OCI-LY7 (cell line): ENCODE measurements at regions not wholly inside any gene's neighbourhood (a gene's known extent, or its start where the extent isn't known, plus 50 kb on each side); places are given as distances from the start of the nearest gene placed in this dataset.

Source experiments
- BruUV-seq: library from RNA; stranded (reverse); fragments of 400-500 nt; replicated peaks from 2 replicates; lab custom pipeline; 2021; lab: Mats Ljungman, UMichigan
- CTCF ChIA-PET: fragments of 300-600 bp; sonication (Branson Sonifier 250); formaldehyde crosslinking; loops from one replicate; lab custom pipeline; 2022; ENCODE audit warnings: antibody characterized with exemption; ENCODE audit not compliant: unreplicated experiment; lab: Charles Lee
- POLR2A ChIA-PET: fragments of 300-600 bp; sonication (Branson Sonifier 250); formaldehyde crosslinking; loops from one replicate; lab custom pipeline; 2022; ENCODE audit warnings: antibody characterized with exemption; lab: Charles Lee
- DNase-seq: peaks from one replicate; pipeline ENCODE4 v3.0.0-alpha.2; 2015; ENCODE audit warnings: low spot score
- H2AFZ ChIP-seq: fragments of 200-600 bp; sonication (generic), shearing (Covaris generic); 2 replicates; pipeline ENCODE4 v1.6.1; 2014; ENCODE audit warnings: mild to moderate bottlenecking, antibody characterized with exemption, low read length, moderate library complexity
- H3K27ac ChIP-seq: fragments of 200-600 bp; sonication (generic); 2 replicates; pipeline ENCODE4 v1.5.1; 2014; ENCODE audit warnings: mixed run types, low read depth, mild to moderate bottlenecking, moderate library complexity, low read length, inconsistent platforms; ENCODE audit not compliant: poor library complexity, severe bottlenecking
- H3K36me3 ChIP-seq: fragments of 200-600 bp; sonication (generic); 2 replicates; pipeline ENCODE4 v1.6.1; 2014; ENCODE audit warnings: mild to moderate bottlenecking, antibody characterized with exemption, low read length, moderate library complexity, mixed read lengths; ENCODE audit not compliant: insufficient read depth
- H3K4me1 ChIP-seq: fragments of 200-600 bp; sonication (generic); 2 replicates; pipeline ENCODE4 v1.5.1; 2014; ENCODE audit warnings: mild to moderate bottlenecking, low read length; ENCODE audit not compliant: insufficient read depth, poor library complexity, severe bottlenecking
- H3K4me2 ChIP-seq: fragments of 200-600 bp; sonication (generic); 2 replicates; pipeline ENCODE4 v1.6.1; 2014; ENCODE audit warnings: mild to moderate bottlenecking, low read length
- H3K4me3 ChIP-seq: fragments of 200-600 bp; sonication (generic); 2 replicates; pipeline ENCODE4 v1.5.1; 2014; ENCODE audit warnings: mild to moderate bottlenecking, low read depth, low read length; ENCODE audit not compliant: poor library complexity, severe bottlenecking
- H3K79me2 ChIP-seq: fragments of 200-600 bp; sonication (generic); 2 replicates; pipeline ENCODE4 v1.6.1; 2016; ENCODE audit warnings: low read depth, mild to moderate bottlenecking, low read length, moderate library complexity, mixed read lengths; ENCODE audit not compliant: insufficient read depth
- H3K9me2 ChIP-seq: fragments of 200-600 bp; sonication (generic); 2 replicates; pipeline ENCODE4 v1.6.1; 2016; ENCODE audit warnings: mild to moderate bottlenecking, low read length, mixed read lengths; ENCODE audit not compliant: insufficient read depth
- H3K9me3 ChIP-seq: fragments of 200-600 bp; sonication (generic); 2 replicates; pipeline ENCODE4 v1.6.1; 2014; ENCODE audit warnings: mild to moderate bottlenecking, mixed run types, low read length, mixed read lengths
- H4K20me1 ChIP-seq: fragments of 200-600 bp; sonication (generic); 2 replicates; pipeline ENCODE4 v1.6.1; 2014; ENCODE audit warnings: mild to moderate bottlenecking, antibody characterized with exemption, low read length, moderate library complexity, mixed read lengths; ENCODE audit not compliant: insufficient read depth
- EZH2phosphoT487 ChIP-seq: fragments of 200-600 bp; sonication (generic); IDR thresholded peaks from 2 replicates; pipeline ENCODE4 v1.6.1; 2018; ENCODE audit warnings: low read depth, borderline replicate concordance, mild to moderate bottlenecking, mixed run types, antibody characterized with exemption, low read length, moderate library complexity, mixed read lengths
- intact Hi-C: fragments of 100-400 bp; cut with micrococcal nuclease; formaldehyde crosslinking; loops from one replicate; pipeline ENCODE4 v1.10.0; 2022; ENCODE audit not compliant: unreplicated experiment
- TF ChIP-seq, protein P1 (sequence below): fragments of 200-600 bp; sonication (generic); conservative IDR thresholded peaks from 2 replicates; pipeline ENCODE4 v1.5.1; 2014; ENCODE audit warnings: mild to moderate bottlenecking, antibody characterized with exemption, low read length, moderate library complexity, mixed read lengths

- intact Hi-C loops, result no loop called here
- CTCF ChIA-PET, result no interaction called here
- Histone ChIP-seq H2AFZ (no peak overlapping the region), H3K4me3 (no peak overlapping the region), H3K4me2 (no peak overlapping the region), H3K9me3 (no peaks in the 10 kb centered on the region), H3K27ac (no peak overlapping the region), H3K4me1 (no peaks in the 10 kb centered on the region), H3K36me3 (no peaks in the 10 kb centered on the region), H4K20me1 (no peaks in the 10 kb centered on the region), H3K9me2 (no peaks in the 10 kb centered on the region), H3K79me2 (no peaks in the 10 kb centered on the region)
- BruUV-seq, result no TSS peak
- TF ChIP-seq, protein P1, sequence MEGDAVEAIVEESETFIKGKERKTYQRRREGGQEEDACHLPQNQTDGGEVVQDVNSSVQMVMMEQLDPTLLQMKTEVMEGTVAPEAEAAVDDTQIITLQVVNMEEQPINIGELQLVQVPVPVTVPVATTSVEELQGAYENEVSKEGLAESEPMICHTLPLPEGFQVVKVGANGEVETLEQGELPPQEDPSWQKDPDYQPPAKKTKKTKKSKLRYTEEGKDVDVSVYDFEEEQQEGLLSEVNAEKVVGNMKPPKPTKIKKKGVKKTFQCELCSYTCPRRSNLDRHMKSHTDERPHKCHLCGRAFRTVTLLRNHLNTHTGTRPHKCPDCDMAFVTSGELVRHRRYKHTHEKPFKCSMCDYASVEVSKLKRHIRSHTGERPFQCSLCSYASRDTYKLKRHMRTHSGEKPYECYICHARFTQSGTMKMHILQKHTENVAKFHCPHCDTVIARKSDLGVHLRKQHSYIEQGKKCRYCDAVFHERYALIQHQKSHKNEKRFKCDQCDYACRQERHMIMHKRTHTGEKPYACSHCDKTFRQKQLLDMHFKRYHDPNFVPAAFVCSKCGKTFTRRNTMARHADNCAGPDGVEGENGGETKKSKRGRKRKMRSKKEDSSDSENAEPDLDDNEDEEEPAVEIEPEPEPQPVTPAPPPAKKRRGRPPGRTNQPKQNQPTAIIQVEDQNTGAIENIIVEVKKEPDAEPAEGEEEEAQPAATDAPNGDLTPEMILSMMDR, result no peak
- no peak for TF ChIP-seq EZH2phosphoT487
- DNase-seq, result no peak
- POLR2A ChIA-PET, result interaction anchor here (0.9 kb wide), 1 partner anchor 11 kb away, joined by 3 read pairs; no protein-coding TSS in a partner anchor
These were observed 402.9 kb upstream of the FIGN start for GRCh38 chr2:164138750-164139149.

GRCh38 chr2:164134336-164134735 is 398.5 kb upstream of the FIGN start:
- Histone ChIP-seq H3K4me2 (no peak overlapping the region), H3K9me3 (no peaks in the 10 kb centered on the region), H2AFZ (no peak overlapping the region), H3K4me3 (no peak overlapping the region), H4K20me1 (no peaks in the 10 kb centered on the region), H3K9me2 (no peaks in the 10 kb centered on the region), H3K4me1 (no peaks in the 10 kb centered on the region), H3K79me2 (no peaks in the 10 kb centered on the region), H3K36me3 (no peaks in the 10 kb centered on the region), H3K27ac (no peak overlapping the region)
- DNase-seq, result no peak
- ChIA-PET CTCF (no interaction called here), POLR2A (interaction anchor here (0.7 kb wide), 2 partner anchors 27 to 1582 kb away, joined by 3 read pairs; no protein-coding TSS in a partner anchor)
- BruUV-seq, result no TSS peak
- TF ChIP-seq EZH2phosphoT487, result no peak
- TF ChIP-seq, protein P1, result no peak
- intact Hi-C loops, result no loop called here

- CTCF ChIA-PET, result no interaction called here
- no peak overlapping the region for H3K4me3 ChIP-seq
- H3K36me3 ChIP-seq, result no peaks in the 10 kb centered on the region
- no peak for DNase-seq
- no peak overlapping the region for H3K27ac ChIP-seq
- BruUV-seq, result no TSS peak
- POLR2A ChIA-PET, result interaction anchor here (0.6 kb wide), 1 partner anchor 491 kb away, joined by 3 read pairs; no protein-coding TSS in a partner anchor
- no peak overlapping the region for H2AFZ ChIP-seq
- intact Hi-C loops, result no loop called here
- H3K4me1 ChIP-seq, result no peaks in the 10 kb centered on the region
- no peaks in the 10 kb centered on the region for H3K9me3 ChIP-seq
- no peak overlapping the region for H3K4me2 ChIP-seq
- TF ChIP-seq, protein P1, result no peak
- no peak for TF ChIP-seq EZH2phosphoT487
- H3K79me2 ChIP-seq, result no peaks in the 10 kb centered on the region
- no peaks in the 10 kb centered on the region for H4K20me1 ChIP-seq
- no peaks in the 10 kb centered on the region for H3K9me2 ChIP-seq
These were observed 392.2 kb upstream of the FIGN start for GRCh38 chr2:164127971-164128527.
